ENCODE measurements at regions not wholly inside any gene's neighbourhood (a gene's known extent, or its start where the extent isn't known, plus 50 kb on each side); places are given as distances from the start of the nearest gene placed in this dataset.

- TF ChIP-seq EZH2phosphoT487 (IDR thresholded peaks at IDR 0.05; ENCODE audit: borderline replicate concordance), result no peak
- TF ChIP-seq, protein P1, sequence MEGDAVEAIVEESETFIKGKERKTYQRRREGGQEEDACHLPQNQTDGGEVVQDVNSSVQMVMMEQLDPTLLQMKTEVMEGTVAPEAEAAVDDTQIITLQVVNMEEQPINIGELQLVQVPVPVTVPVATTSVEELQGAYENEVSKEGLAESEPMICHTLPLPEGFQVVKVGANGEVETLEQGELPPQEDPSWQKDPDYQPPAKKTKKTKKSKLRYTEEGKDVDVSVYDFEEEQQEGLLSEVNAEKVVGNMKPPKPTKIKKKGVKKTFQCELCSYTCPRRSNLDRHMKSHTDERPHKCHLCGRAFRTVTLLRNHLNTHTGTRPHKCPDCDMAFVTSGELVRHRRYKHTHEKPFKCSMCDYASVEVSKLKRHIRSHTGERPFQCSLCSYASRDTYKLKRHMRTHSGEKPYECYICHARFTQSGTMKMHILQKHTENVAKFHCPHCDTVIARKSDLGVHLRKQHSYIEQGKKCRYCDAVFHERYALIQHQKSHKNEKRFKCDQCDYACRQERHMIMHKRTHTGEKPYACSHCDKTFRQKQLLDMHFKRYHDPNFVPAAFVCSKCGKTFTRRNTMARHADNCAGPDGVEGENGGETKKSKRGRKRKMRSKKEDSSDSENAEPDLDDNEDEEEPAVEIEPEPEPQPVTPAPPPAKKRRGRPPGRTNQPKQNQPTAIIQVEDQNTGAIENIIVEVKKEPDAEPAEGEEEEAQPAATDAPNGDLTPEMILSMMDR (conservative IDR thresholded peaks at IDR 0.05; ENCODE audit: low read length), result no peak
- Histone ChIP-seq H3K9me3 (ENCODE audit: insufficient read depth, low read depth, low read length) (no peaks in the 10 kb centered on the region), H4K20me1 (ENCODE audit: insufficient read depth, low read length, poor library complexity, severe bottlenecking) (no peaks in the 10 kb centered on the region), H3K4me3 (ENCODE audit: low read length, poor library complexity, severe bottlenecking) (no peak overlapping the region), H3K9me2 (replicated peaks; ENCODE audit: low read depth, low read length) (no peaks in the 10 kb centered on the region), H3K36me3 (ENCODE audit: insufficient read depth, low read length) (no peaks in the 10 kb centered on the region), H3F3A (ENCODE audit: low read depth) (no peaks in the 10 kb centered on the region), H3K4me2 (ENCODE audit: low read depth, low read length, poor library complexity, severe bottlenecking) (no peak overlapping the region), H3K9ac (ENCODE audit: low read depth, low read length, poor library complexity, severe bottlenecking) (no peak overlapping the region), H3K4me1 (ENCODE audit: insufficient read depth, low read length, poor library complexity, severe bottlenecking) (no peaks in the 10 kb centered on the region), H2AFZ (ENCODE audit: low read length) (no peak overlapping the region), H3K79me2 (ENCODE audit: insufficient read depth, low read length) (no peaks in the 10 kb centered on the region), H3K27me3 (ENCODE audit: insufficient read depth, low read length, poor library complexity, severe bottlenecking) (no peaks in the 10 kb centered on the region)
Observed at GRCh38 chr18:67913040-67913439, 396.5 kb upstream of the DSEL start.

- H3K79me2 ChIP-seq (ENCODE audit: insufficient read depth, low read length), result no peaks in the 10 kb centered on the region
- TF ChIP-seq EZH2phosphoT487 (IDR thresholded peaks at IDR 0.05; ENCODE audit: borderline replicate concordance), result no peak
- TF ChIP-seq, protein P1 (conservative IDR thresholded peaks at IDR 0.05; ENCODE audit: low read length), result no peak
- H2AFZ ChIP-seq (ENCODE audit: low read length), result no peak overlapping the region
- H3K4me1 ChIP-seq (ENCODE audit: insufficient read depth, low read length, poor library complexity, severe bottlenecking), result no peaks in the 10 kb centered on the region
- H3K4me2 ChIP-seq (ENCODE audit: low read depth, low read length, poor library complexity, severe bottlenecking), result no peak overlapping the region
- H3K4me3 ChIP-seq (ENCODE audit: low read length, poor library complexity, severe bottlenecking), result no peak overlapping the region
- H3K9me2 ChIP-seq (replicated peaks; ENCODE audit: low read depth, low read length), result no peaks in the 10 kb centered on the region
- H4K20me1 ChIP-seq (ENCODE audit: insufficient read depth, low read length, poor library complexity, severe bottlenecking), result no peaks in the 10 kb centered on the region
- H3K27me3 ChIP-seq (ENCODE audit: insufficient read depth, low read length, poor library complexity, severe bottlenecking), result no peaks in the 10 kb centered on the region
- H3K36me3 ChIP-seq (ENCODE audit: insufficient read depth, low read length), result no peaks in the 10 kb centered on the region
- H3K9me3 ChIP-seq (ENCODE audit: insufficient read depth, low read depth, low read length), result no peaks in the 10 kb centered on the region
- no peak overlapping the region for H3K9ac ChIP-seq (ENCODE audit: low read depth, low read length, poor library complexity, severe bottlenecking)
- H3F3A ChIP-seq (ENCODE audit: low read depth), result no peaks in the 10 kb centered on the region
Observed at GRCh38 chr18:67901573-67901972, 385.1 kb upstream of the DSEL start.

DNA sequence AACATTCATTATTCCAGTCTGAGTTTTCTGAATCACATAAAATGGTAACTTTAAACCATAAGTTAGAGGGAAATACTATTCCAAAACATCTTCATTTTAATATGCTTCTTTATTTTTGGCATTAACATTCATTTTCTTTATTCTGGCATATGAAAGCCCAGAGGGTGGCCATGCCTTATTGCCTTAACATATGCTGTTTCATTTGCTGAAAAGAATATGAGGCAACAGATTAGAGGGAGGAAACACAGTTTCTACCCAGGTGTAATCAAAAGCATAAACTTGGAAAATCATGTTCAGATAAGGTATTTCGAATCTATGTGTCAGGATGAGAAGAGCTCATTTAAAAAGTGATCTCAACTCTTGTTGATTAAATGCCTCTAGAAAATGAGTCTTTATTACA lies 379.9 kb upstream of the DSEL start:
- TF ChIP-seq EZH2phosphoT487 (IDR thresholded peaks at IDR 0.05; ENCODE audit: borderline replicate concordance), result no peak
- TF ChIP-seq, protein P1 (conservative IDR thresholded peaks at IDR 0.05; ENCODE audit: low read length), result no peak
- Histone ChIP-seq H3F3A (ENCODE audit: low read depth) (no peaks in the 10 kb centered on the region), H4K20me1 (ENCODE audit: insufficient read depth, low read length, poor library complexity, severe bottlenecking) (no peaks in the 10 kb centered on the region), H3K4me2 (ENCODE audit: low read depth, low read length, poor library complexity, severe bottlenecking) (no peak overlapping the region), H3K4me3 (ENCODE audit: low read length, poor library complexity, severe bottlenecking) (no peak overlapping the region), H2AFZ (ENCODE audit: low read length) (no peak overlapping the region), H3K79me2 (ENCODE audit: insufficient read depth, low read length) (no peaks in the 10 kb centered on the region), H3K9me2 (replicated peaks; ENCODE audit: low read depth, low read length) (no peaks in the 10 kb centered on the region), H3K4me1 (ENCODE audit: insufficient read depth, low read length, poor library complexity, severe bottlenecking) (no peaks in the 10 kb centered on the region), H3K9me3 (ENCODE audit: insufficient read depth, low read depth, low read length) (no peaks in the 10 kb centered on the region), H3K27me3 (ENCODE audit: insufficient read depth, low read length, poor library complexity, severe bottlenecking) (no peaks in the 10 kb centered on the region), H3K9ac (ENCODE audit: low read depth, low read length, poor library complexity, severe bottlenecking) (no peak overlapping the region), H3K36me3 (ENCODE audit: insufficient read depth, low read length) (no peaks in the 10 kb centered on the region)
